DND-41 (cell line): ENCODE measurements at regions not wholly inside any gene's neighbourhood (a gene's known extent, or its start where the extent isn't known, plus 50 kb on each side); places are given as distances from the start of the nearest gene placed in this dataset.

Experiments used
- ATAC-seq: fragments of 200-7000 bp; cut with Tn5 transposase; 3 replicates; pipeline ENCODE4 v1.9.1; 2021; ENCODE audit warnings: low read depth; ENCODE audit not compliant: insufficient read depth
- DNase-seq: peaks from one replicate; pipeline ENCODE4 v3.0.0-alpha.2; 2020
- H2AFZ ChIP-seq: 2 replicates; pipeline ENCODE4 v1.6.0; 2012; ENCODE audit warnings: low read depth, low read length
- H3K27ac ChIP-seq: 2 replicates; pipeline ENCODE4 v1.5.1; 2012; ENCODE audit warnings: low read length, inconsistent platforms
- H3K27me3 ChIP-seq: fragments of 200-600 bp; sonication (generic); 2 replicates; pipeline ENCODE4 v1.6.0; 2012; ENCODE audit warnings: low read length, mild to moderate bottlenecking, inconsistent platforms; ENCODE audit not compliant: insufficient read depth, poor library complexity
- H3K36me3 ChIP-seq: 2 replicates; pipeline ENCODE4 v1.5.1; 2012; ENCODE audit warnings: low read length, inconsistent platforms; ENCODE audit not compliant: insufficient read depth
- H3K4me1 ChIP-seq: 2 replicates; pipeline ENCODE4 v1.5.1; 2012; ENCODE audit warnings: mild to moderate bottlenecking, low read length; ENCODE audit not compliant: insufficient read depth
- H3K4me2 ChIP-seq: 2 replicates; pipeline ENCODE4 v1.6.0; 2012; ENCODE audit warnings: mild to moderate bottlenecking, moderate library complexity, low read length, inconsistent platforms; ENCODE audit not compliant: insufficient read depth
- H3K4me3 ChIP-seq, 2 experiments: fragments of 200-600 bp in 1 of 2; shearing (Covaris generic) in 1 of 2; 2 replicates each; pipeline ENCODE4 v1.5.1; 2012 to 2016; ENCODE audit warnings: inconsistent platforms in 2 of 2, low read length in 2 of 2, mild to moderate bottlenecking in 2 of 2, low read depth in 1 of 2, moderate library complexity in 1 of 2
- H3K79me2 ChIP-seq: 2 replicates; pipeline ENCODE4 v1.6.0; 2012; ENCODE audit warnings: low read length, inconsistent platforms; ENCODE audit not compliant: insufficient read depth
- H3K9ac ChIP-seq: 2 replicates; pipeline ENCODE4 v1.6.0; 2012; ENCODE audit warnings: low read depth, mild to moderate bottlenecking, inconsistent platforms, low read length, moderate library complexity
- H3K9me3 ChIP-seq: 2 replicates; pipeline ENCODE4 v1.5.1; 2012; ENCODE audit warnings: low read length, moderate library complexity, mild to moderate bottlenecking, inconsistent platforms; ENCODE audit not compliant: insufficient read depth, severe bottlenecking
- H4K20me1 ChIP-seq: 2 replicates; pipeline ENCODE4 v1.6.0; 2012; ENCODE audit warnings: low read length; ENCODE audit not compliant: insufficient read depth
- EZH2 ChIP-seq: IDR thresholded peaks from 3 replicates; pipeline ENCODE4 v1.6.1; 2012; ENCODE audit warnings: borderline replicate concordance, low read depth, mild to moderate bottlenecking, moderate library complexity, low read length, inconsistent platforms; ENCODE audit not compliant: severe bottlenecking
- TF ChIP-seq, protein P1 (sequence below): IDR thresholded peaks from 2 replicates; pipeline ENCODE4 v1.5.1; 2012; ENCODE audit warnings: borderline replicate concordance, low read length, moderate library complexity, mild to moderate bottlenecking; ENCODE audit not compliant: poor library complexity, severe bottlenecking; ENCODE audit errors: extremely low read depth

GRCh38 chr6:121770943-121771342 lies 335.5 kb downstream of the GJA1 start:
- no peaks in the 10 kb centered on the region for H4K20me1 ChIP-seq
- H3K79me2 ChIP-seq = no peaks in the 10 kb centered on the region
- no peak for TF ChIP-seq EZH2
- TF ChIP-seq, protein P1, sequence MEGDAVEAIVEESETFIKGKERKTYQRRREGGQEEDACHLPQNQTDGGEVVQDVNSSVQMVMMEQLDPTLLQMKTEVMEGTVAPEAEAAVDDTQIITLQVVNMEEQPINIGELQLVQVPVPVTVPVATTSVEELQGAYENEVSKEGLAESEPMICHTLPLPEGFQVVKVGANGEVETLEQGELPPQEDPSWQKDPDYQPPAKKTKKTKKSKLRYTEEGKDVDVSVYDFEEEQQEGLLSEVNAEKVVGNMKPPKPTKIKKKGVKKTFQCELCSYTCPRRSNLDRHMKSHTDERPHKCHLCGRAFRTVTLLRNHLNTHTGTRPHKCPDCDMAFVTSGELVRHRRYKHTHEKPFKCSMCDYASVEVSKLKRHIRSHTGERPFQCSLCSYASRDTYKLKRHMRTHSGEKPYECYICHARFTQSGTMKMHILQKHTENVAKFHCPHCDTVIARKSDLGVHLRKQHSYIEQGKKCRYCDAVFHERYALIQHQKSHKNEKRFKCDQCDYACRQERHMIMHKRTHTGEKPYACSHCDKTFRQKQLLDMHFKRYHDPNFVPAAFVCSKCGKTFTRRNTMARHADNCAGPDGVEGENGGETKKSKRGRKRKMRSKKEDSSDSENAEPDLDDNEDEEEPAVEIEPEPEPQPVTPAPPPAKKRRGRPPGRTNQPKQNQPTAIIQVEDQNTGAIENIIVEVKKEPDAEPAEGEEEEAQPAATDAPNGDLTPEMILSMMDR = no peak
- H3K36me3 ChIP-seq = no peaks in the 10 kb centered on the region
- H3K4me3 ChIP-seq = no peak overlapping the region
- no peak overlapping the region for H3K4me2 ChIP-seq
- H3K27me3 ChIP-seq = no peaks in the 10 kb centered on the region
- no peaks in the 10 kb centered on the region for H3K4me1 ChIP-seq
- DNase-seq (no peak), ATAC-seq (no peak)
- H3K27ac ChIP-seq = no peak overlapping the region
- H3K9me3 ChIP-seq = no peaks in the 10 kb centered on the region
- H3K9ac ChIP-seq = no peak overlapping the region
- H2AFZ ChIP-seq = no peak overlapping the region

GRCh38 chr6:121771937-121772720 lies 336.7 kb downstream of the GJA1 start:
- no peaks in the 10 kb centered on the region for H3K9me3 ChIP-seq
- no peak overlapping the region for H2AFZ ChIP-seq
- TF ChIP-seq, protein P1 = no peak
- no peak for TF ChIP-seq EZH2
- no peaks in the 10 kb centered on the region for H3K79me2 ChIP-seq
- H4K20me1 ChIP-seq = no peaks in the 10 kb centered on the region
- no peak overlapping the region for H3K27ac ChIP-seq
- ATAC-seq = no peak
- no peak overlapping the region for H3K9ac ChIP-seq
- no peak overlapping the region for H3K4me3 ChIP-seq
- H3K27me3 ChIP-seq = no peaks in the 10 kb centered on the region
- H3K4me2 ChIP-seq = no peak overlapping the region
- no peaks in the 10 kb centered on the region for H3K36me3 ChIP-seq
- no peaks in the 10 kb centered on the region for H3K4me1 ChIP-seq
- DNase-seq = no peak

GRCh38 chr6:121776054-121776453 lies 340.6 kb downstream of the GJA1 start:
- H3K4me1 ChIP-seq = no peaks in the 10 kb centered on the region
- no peaks in the 10 kb centered on the region for H3K36me3 ChIP-seq
- H3K9me3 ChIP-seq = peaks cover 3% of the 10 kb centered on the region
- H3K27ac ChIP-seq = no peak overlapping the region
- H3K27me3 ChIP-seq = no peaks in the 10 kb centered on the region
- no peaks in the 10 kb centered on the region for H3K79me2 ChIP-seq
- DNase-seq = no peak
- H3K9ac ChIP-seq = no peak overlapping the region
- ATAC-seq = no peak
- no peak overlapping the region for H3K4me3 ChIP-seq
- no peak for TF ChIP-seq EZH2
- TF ChIP-seq, protein P1 = no peak
- no peaks in the 10 kb centered on the region for H4K20me1 ChIP-seq
- no peak overlapping the region for H2AFZ ChIP-seq
- H3K4me2 ChIP-seq = no peak overlapping the region
